ENCODE measurements at regions not wholly inside any gene's neighbourhood (a gene's known extent, or its start where the extent isn't known, plus 50 kb on each side); places are given as distances from the start of the nearest gene placed in this dataset.
"Not testable (repeated sequence)": the region's sequence is repeated elsewhere in the genome, so short reads cannot be mapped to it uniquely, and the experiment has no call there.

DNA sequence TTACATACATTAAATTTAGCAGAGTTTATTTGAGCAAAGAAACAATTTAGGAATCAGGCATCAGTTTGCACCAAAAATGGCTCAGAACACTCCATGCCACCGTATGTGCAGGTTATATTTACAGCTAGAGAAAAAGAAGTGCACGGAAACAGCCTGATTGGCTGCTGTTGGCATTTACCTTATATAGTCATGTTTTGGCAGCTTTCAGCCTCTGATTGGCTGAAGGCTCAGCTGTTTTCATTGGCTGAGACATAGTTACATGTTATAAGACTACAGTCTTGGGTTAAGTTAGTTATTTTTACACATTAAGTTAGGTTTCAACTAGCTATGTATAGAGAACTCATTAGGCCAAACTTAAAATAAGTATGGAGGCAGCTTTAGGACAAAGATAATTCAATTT is 104.0 kb downstream of the LIMS3 start:
- DNase-seq (ENCODE audit: low read depth in 1 of 2, low spot score in 2 of 2); H2AFZ ChIP-seq (ENCODE audit: low read length); H4K91ac ChIP-seq (replicated peaks; ENCODE audit: insufficient read length, low read length); H3K4me1 ChIP-seq (replicated peaks in 1 of 4; ENCODE audit: control insufficient read depth in 3 of 4, insufficient read depth in 4 of 4, low read length in 3 of 4); H3K9me3 ChIP-seq (ENCODE audit: insufficient read depth in 2 of 2, low read depth in 1 of 2, low read length in 1 of 2); H3K4ac ChIP-seq (replicated peaks; ENCODE audit: insufficient read length, low read depth, low read length); H3K18ac ChIP-seq (ENCODE audit: extremely low read depth, low read length); H2BK120ac ChIP-seq (replicated peaks; ENCODE audit: low read depth, low read length); H3K79me1 ChIP-seq (ENCODE audit: low read depth, low read length); H3K56ac ChIP-seq (replicated peaks; ENCODE audit: insufficient read length, low read depth, low read length); H3K79me2 ChIP-seq (ENCODE audit: control insufficient read depth in 1 of 2, insufficient read depth in 2 of 2, low read length in 2 of 2); H4K8ac ChIP-seq (ENCODE audit: extremely low read depth, insufficient read depth, low read length); POLR2A ChIA-PET (ENCODE audit: partially characterized antibody); H3K36me3 ChIP-seq (ENCODE audit: control insufficient read depth in 2 of 4, insufficient read depth in 4 of 4, low read length in 3 of 4); H4K20me1 ChIP-seq (replicated peaks in 1 of 2; ENCODE audit: control insufficient read depth in 1 of 2, insufficient read depth in 2 of 2, low read length in 2 of 2); H2BK12ac ChIP-seq (ENCODE audit: low read depth, low read length); H3K4me3 ChIP-seq (ENCODE audit: extremely low read depth in 1 of 4, insufficient read depth in 2 of 4, low read depth in 3 of 4, low read length in 4 of 4); H3K9ac ChIP-seq (replicated peaks in 1 of 4; ENCODE audit: extremely low read depth in 1 of 4, low read depth in 3 of 4, low read length in 3 of 4); H3K27ac ChIP-seq (ENCODE audit: low read depth, low read length); H3K23ac ChIP-seq (ENCODE audit: insufficient read length); H4K5ac ChIP-seq (ENCODE audit: insufficient read length, low read depth, low read length); H2BK15ac ChIP-seq (ENCODE audit: low read length); H2BK20ac ChIP-seq (ENCODE audit: low read length); H3K4me2 ChIP-seq (ENCODE audit: insufficient read depth in 1 of 2, low read depth in 2 of 2, low read length in 2 of 2); H3K27me3 ChIP-seq (replicated peaks in 1 of 4; ENCODE audit: control insufficient read depth in 3 of 4, extremely low read depth in 1 of 4, insufficient read depth in 3 of 4, low read length in 3 of 4); H3K23me2 ChIP-seq (ENCODE audit: low read depth, low read length); H3K14ac ChIP-seq (ENCODE audit: insufficient read length); H2BK5ac ChIP-seq (ENCODE audit: low read depth, low read length); FAIRE-seq; H2AK5ac ChIP-seq (ENCODE audit: low read depth, low read length); CTCF ChIA-PET (ENCODE audit: partially characterized antibody): not testable (repeated sequence)
- WGBS, 2 experiments (ENCODE audit: extremely low coverage in 1 of 2, insufficient coverage in 1 of 2, insufficient read length in 1 of 2, insufficient replicate concordance in 2 of 2, low coverage in 1 of 2, low lambda C conversion rate in 2 of 2, missing lambda C conversion rate in 1 of 2) = no CpG with 5 or more reads among the region's 2 CpGs

DNA sequence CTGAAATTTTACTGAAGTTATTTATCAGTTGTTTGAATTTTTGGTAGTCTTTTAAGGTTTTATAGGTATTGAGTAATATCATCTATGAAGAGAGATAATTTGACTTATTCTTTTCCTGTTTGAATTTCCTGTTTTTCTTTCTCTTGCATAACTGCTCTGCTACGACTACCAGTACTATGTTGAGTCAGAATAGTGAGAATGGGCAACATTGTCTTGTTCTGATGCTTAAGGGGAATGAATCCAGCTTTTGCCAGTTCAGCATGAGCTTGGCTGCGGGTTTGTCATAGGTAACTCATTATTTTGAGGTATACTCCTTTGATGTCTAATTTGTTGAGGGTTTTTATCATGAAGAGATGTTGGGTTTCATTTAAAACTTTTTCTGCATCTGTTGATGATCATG is 102.2 kb downstream of the MALL start:
- not testable (repeated sequence) for H2AK5ac ChIP-seq (ENCODE audit: low read depth, low read length); FAIRE-seq

More for the DNA sequence above, 102.2 kb downstream of the MALL start:
- H3K79me1 ChIP-seq (ENCODE audit: low read depth, low read length); H3K23me2 ChIP-seq (ENCODE audit: low read depth, low read length); H2BK5ac ChIP-seq (ENCODE audit: low read depth, low read length); H4K20me1 ChIP-seq (replicated peaks in 1 of 2; ENCODE audit: control insufficient read depth in 1 of 2, insufficient read depth in 2 of 2, low read length in 2 of 2); H2BK12ac ChIP-seq (ENCODE audit: low read depth, low read length); H3K14ac ChIP-seq (ENCODE audit: insufficient read length); H2BK15ac ChIP-seq (ENCODE audit: low read length); DNase-seq (ENCODE audit: low read depth in 1 of 2, low spot score in 2 of 2); H3K18ac ChIP-seq (ENCODE audit: extremely low read depth, low read length); H2AFZ ChIP-seq (ENCODE audit: low read length); H3K4ac ChIP-seq (replicated peaks; ENCODE audit: insufficient read length, low read depth, low read length); H4K8ac ChIP-seq (ENCODE audit: extremely low read depth, insufficient read depth, low read length); H4K91ac ChIP-seq (replicated peaks; ENCODE audit: insufficient read length, low read length); H4K5ac ChIP-seq (ENCODE audit: insufficient read length, low read depth, low read length); H3K4me3 ChIP-seq (ENCODE audit: extremely low read depth in 1 of 4, insufficient read depth in 2 of 4, low read depth in 3 of 4, low read length in 4 of 4); H3K56ac ChIP-seq (replicated peaks; ENCODE audit: insufficient read length, low read depth, low read length); H3K27ac ChIP-seq (ENCODE audit: low read depth, low read length); H2BK20ac ChIP-seq (ENCODE audit: low read length); H3K27me3 ChIP-seq (replicated peaks in 1 of 4; ENCODE audit: control insufficient read depth in 3 of 4, extremely low read depth in 1 of 4, insufficient read depth in 3 of 4, low read length in 3 of 4); POLR2A ChIA-PET (ENCODE audit: partially characterized antibody); H3K4me2 ChIP-seq (ENCODE audit: insufficient read depth in 1 of 2, low read depth in 2 of 2, low read length in 2 of 2); H3K36me3 ChIP-seq (ENCODE audit: control insufficient read depth in 2 of 4, insufficient read depth in 4 of 4, low read length in 3 of 4); H3K23ac ChIP-seq (ENCODE audit: insufficient read length); H3K9ac ChIP-seq (replicated peaks in 1 of 4; ENCODE audit: extremely low read depth in 1 of 4, low read depth in 3 of 4, low read length in 3 of 4); CTCF ChIA-PET (ENCODE audit: partially characterized antibody); H2BK120ac ChIP-seq (replicated peaks; ENCODE audit: low read depth, low read length); H3K79me2 ChIP-seq (ENCODE audit: control insufficient read depth in 1 of 2, insufficient read depth in 2 of 2, low read length in 2 of 2); H3K4me1 ChIP-seq (replicated peaks in 1 of 4; ENCODE audit: control insufficient read depth in 3 of 4, insufficient read depth in 4 of 4, low read length in 3 of 4); H3K9me3 ChIP-seq (ENCODE audit: insufficient read depth in 2 of 2, low read depth in 1 of 2, low read length in 1 of 2): not testable (repeated sequence)
- WGBS, 2 experiments (ENCODE audit: extremely low coverage in 1 of 2, insufficient coverage in 1 of 2, insufficient read length in 1 of 2, insufficient replicate concordance in 2 of 2, low coverage in 1 of 2, low lambda C conversion rate in 2 of 2, missing lambda C conversion rate in 1 of 2) = no CpG with 5 or more reads among the region's 2 CpGs

Measured in H1 (cell line).